ENCODE measurements at regions not wholly inside any gene's neighbourhood (a gene's known extent, or its start where the extent isn't known, plus 50 kb on each side); places are given as distances from the start of the nearest gene placed in this dataset.

DNA sequence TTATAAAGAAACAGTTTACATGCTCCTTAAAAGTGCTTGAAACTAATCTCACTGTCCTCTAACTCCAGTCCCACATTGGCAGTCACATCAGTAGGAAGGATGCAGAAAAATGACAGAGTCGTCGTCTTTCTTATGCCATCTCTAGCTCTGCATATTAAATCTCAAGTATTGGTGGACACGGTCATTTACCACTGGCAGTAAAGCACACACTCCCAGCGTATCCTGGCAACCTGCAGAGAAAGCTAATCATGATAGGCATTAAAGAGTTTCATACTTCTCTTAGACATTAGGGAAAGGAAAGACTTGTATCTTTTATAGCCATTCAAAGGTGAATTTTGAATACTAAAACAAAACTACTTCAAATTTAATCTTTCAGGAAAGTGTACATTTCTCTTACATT lies 202.0 kb upstream of the COBL start:
- no peaks in the 10 kb centered on the region for H3K23me2 ChIP-seq (ENCODE audit: low read depth, low read length)
- no peak overlapping the region for H3K14ac ChIP-seq (ENCODE audit: insufficient read length)
- no peak overlapping the region for H3K4me2 ChIP-seq (ENCODE audit: insufficient read depth in 1 of 2, low read depth in 2 of 2, low read length in 2 of 2)
- H3K9ac ChIP-seq (replicated peaks in 1 of 4; ENCODE audit: extremely low read depth in 1 of 4, low read depth in 3 of 4, low read length in 3 of 4) = no peak overlapping the region
- no peak overlapping the region for H2BK5ac ChIP-seq (ENCODE audit: low read depth, low read length)
- H3K4me1 ChIP-seq (replicated peaks in 1 of 4; ENCODE audit: control insufficient read depth in 3 of 4, insufficient read depth in 4 of 4, low read length in 3 of 4) = peaks cover 0 to 7% (median 0%) of the 10 kb centered on the region in 4 experiments; a peak in 2 of 7 replicates
- H4K20me1 ChIP-seq (replicated peaks in 1 of 2; ENCODE audit: control insufficient read depth in 1 of 2, insufficient read depth in 2 of 2, low read length in 2 of 2) = no peaks in the 10 kb centered on the region
- no peak overlapping the region for H4K5ac ChIP-seq (ENCODE audit: insufficient read length, low read depth, low read length)
- H3K23ac ChIP-seq (ENCODE audit: insufficient read length) = no peak overlapping the region
- FAIRE-seq (no peak), DNase-seq (ENCODE audit: low read depth in 1 of 2, low spot score in 2 of 2) (no peak)
- H3K9me3 ChIP-seq (ENCODE audit: insufficient read depth in 2 of 2, low read depth in 1 of 2, low read length in 1 of 2) = no peaks in the 10 kb centered on the region
- no peak overlapping the region for H2BK12ac ChIP-seq (ENCODE audit: low read depth, low read length)
- CTCF ChIA-PET (ENCODE audit: partially characterized antibody) = no interaction called here
- H3K79me1 ChIP-seq (ENCODE audit: low read depth, low read length) = no peaks in the 10 kb centered on the region
- H3K27ac ChIP-seq (ENCODE audit: low read depth, low read length) = no peak overlapping the region
- H2BK15ac ChIP-seq (ENCODE audit: low read length) = no peak overlapping the region
- no peak overlapping the region for H4K91ac ChIP-seq (replicated peaks; ENCODE audit: insufficient read length, low read length)
- H3K36me3 ChIP-seq (ENCODE audit: control insufficient read depth in 2 of 4, insufficient read depth in 4 of 4, low read length in 3 of 4) = no peaks in the 10 kb centered on the region
- 94% methylated on average over 4 of the region's 4 CpGs; no CpG with 5 or more reads in 1 of the 2 experiments for WGBS, 2 experiments (ENCODE audit: extremely low coverage in 1 of 2, insufficient coverage in 1 of 2, insufficient read length in 1 of 2, insufficient replicate concordance in 2 of 2, low coverage in 1 of 2, low lambda C conversion rate in 2 of 2, missing lambda C conversion rate in 1 of 2)
- no peak overlapping the region for H2AK5ac ChIP-seq (ENCODE audit: low read depth, low read length)
- POLR2A ChIA-PET (ENCODE audit: partially characterized antibody) = no interaction called here
- no peak overlapping the region for H4K8ac ChIP-seq (ENCODE audit: extremely low read depth, insufficient read depth, low read length)
- no peaks in the 10 kb centered on the region for H3K27me3 ChIP-seq (replicated peaks in 1 of 4; ENCODE audit: control insufficient read depth in 3 of 4, extremely low read depth in 1 of 4, insufficient read depth in 3 of 4, low read length in 3 of 4)
- H2AFZ ChIP-seq (ENCODE audit: low read length) = no peak overlapping the region
- H3K18ac ChIP-seq (ENCODE audit: extremely low read depth, low read length) = no peak overlapping the region
- no peaks in the 10 kb centered on the region for H3K79me2 ChIP-seq (ENCODE audit: control insufficient read depth in 1 of 2, insufficient read depth in 2 of 2, low read length in 2 of 2)
- no peak overlapping the region for H3K56ac ChIP-seq (replicated peaks; ENCODE audit: insufficient read length, low read depth, low read length)
- H3K4me3 ChIP-seq (ENCODE audit: extremely low read depth in 1 of 4, insufficient read depth in 2 of 4, low read depth in 3 of 4, low read length in 4 of 4) = no peak overlapping the region
- no peak overlapping the region for H3K4ac ChIP-seq (replicated peaks; ENCODE audit: insufficient read length, low read depth, low read length)
- no peak overlapping the region for H2BK120ac ChIP-seq (replicated peaks; ENCODE audit: low read depth, low read length)
- H2BK20ac ChIP-seq (ENCODE audit: low read length) = no peak overlapping the region
- TF ChIP-seq RXRA (IDR thresholded peaks at IDR 0.05; ENCODE audit: insufficient read depth, low read depth, low read length) (no peak), BCL11A (IDR thresholded peaks at IDR 0.05; ENCODE audit: low read depth in 2 of 2, low read length in 2 of 2) (no peak), SAP30 (IDR thresholded peaks at IDR 0.05; ENCODE audit: insufficient read depth, insufficient replicate concordance, low read length) (no peak), CBX5 (IDR thresholded peaks at IDR 0.05; ENCODE audit: low read depth, low read length) (no peak), GTF2F1 (IDR thresholded peaks at IDR 0.05; ENCODE audit: borderline replicate concordance, low read depth, low read length) (no peak), HDAC6 (IDR thresholded peaks at IDR 0.05; ENCODE audit: low read depth, low read length) (no peak), NANOG (IDR thresholded peaks at IDR 0.05; ENCODE audit: insufficient read depth, low read depth, low read length, poor library complexity, severe bottlenecking) (no peak), JUN (IDR thresholded peaks at IDR 0.05; ENCODE audit: low read depth, low read length) (no peak), CHD2 (IDR thresholded peaks at IDR 0.05; ENCODE audit: low read length) (no peak), TEAD4 (IDR thresholded peaks at IDR 0.05; ENCODE audit: low read depth, low read length) (no peak), SIN3A (conservative IDR thresholded peaks at IDR 0.05 in 1 of 2, IDR thresholded peaks at IDR 0.05 in 1 of 2; ENCODE audit: low read depth in 1 of 2, low read length in 2 of 2) (no peak)
- TF ChIP-seq, protein P1, sequence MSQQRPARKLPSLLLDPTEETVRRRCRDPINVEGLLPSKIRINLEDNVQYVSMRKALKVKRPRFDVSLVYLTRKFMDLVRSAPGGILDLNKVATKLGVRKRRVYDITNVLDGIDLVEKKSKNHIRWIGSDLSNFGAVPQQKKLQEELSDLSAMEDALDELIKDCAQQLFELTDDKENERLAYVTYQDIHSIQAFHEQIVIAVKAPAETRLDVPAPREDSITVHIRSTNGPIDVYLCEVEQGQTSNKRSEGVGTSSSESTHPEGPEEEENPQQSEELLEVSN (IDR thresholded peaks at IDR 0.05) = no peak
- TF ChIP-seq, protein P2, sequence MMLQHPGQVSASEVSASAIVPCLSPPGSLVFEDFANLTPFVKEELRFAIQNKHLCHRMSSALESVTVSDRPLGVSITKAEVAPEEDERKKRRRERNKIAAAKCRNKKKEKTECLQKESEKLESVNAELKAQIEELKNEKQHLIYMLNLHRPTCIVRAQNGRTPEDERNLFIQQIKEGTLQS (IDR thresholded peaks at IDR 0.05; ENCODE audit: insufficient read depth, low read depth, low read length) = no peak

Data from H1 (cell line).